Astrocyte (in vitro differentiated cells and primary cell): ENCODE measurements at regions not wholly inside any gene's neighbourhood (a gene's known extent, or its start where the extent isn't known, plus 50 kb on each side); places are given as distances from the start of the nearest gene placed in this dataset.
"Not testable (repeated sequence)": the region's sequence is repeated elsewhere in the genome, so short reads cannot be mapped to it uniquely, and the experiment has no call there.

Experiments
- DNase-seq: peaks from one replicate; pipeline ENCODE4 v3.0.0-alpha.2; 2010; ENCODE audit warnings: low read depth
- FAIRE-seq: peaks from 2 replicates; lab custom pipeline; 2011; peaks lifted over from hg19 to GRCh38; lab: Jason Lieb, UNC
- H2AFZ ChIP-seq: 2 replicates; pipeline ENCODE4 v1.6.0; 2012; ENCODE audit warnings: low read depth, low read length, inconsistent platforms
- H3K27ac ChIP-seq: 2 replicates; pipeline ENCODE4 v1.5.1; 2011; ENCODE audit warnings: low read depth, low read length, inconsistent platforms
- H3K27me3 ChIP-seq: 2 replicates; pipeline ENCODE4 v1.6.0; 2011; ENCODE audit warnings: low read length, inconsistent platforms; ENCODE audit not compliant: insufficient read depth
- H3K36me3 ChIP-seq: 2 replicates; pipeline ENCODE4 v1.5.1; 2011; ENCODE audit warnings: low read length, inconsistent platforms; ENCODE audit not compliant: insufficient read depth
- H3K4me1 ChIP-seq: 2 replicates; pipeline ENCODE4 v1.5.1; 2011; ENCODE audit warnings: low read length, inconsistent platforms; ENCODE audit not compliant: insufficient read depth
- H3K4me2 ChIP-seq: 2 replicates; pipeline ENCODE4 v1.6.0; 2012; ENCODE audit warnings: low read length, inconsistent platforms
- H3K4me3 ChIP-seq: 2 replicates; pipeline ENCODE4 v1.5.1; 2011; ENCODE audit warnings: low read depth, mild to moderate bottlenecking, low read length, inconsistent platforms; ENCODE audit not compliant: insufficient read depth
- H3K79me2 ChIP-seq: 2 replicates; pipeline ENCODE4 v1.6.0; 2012; ENCODE audit warnings: mild to moderate bottlenecking, low read length, inconsistent platforms; ENCODE audit not compliant: insufficient read depth
- H3K9ac ChIP-seq: 2 replicates; pipeline ENCODE4 v1.6.0; 2012; ENCODE audit warnings: mild to moderate bottlenecking, low read length, inconsistent platforms
- H3K9me3 ChIP-seq: 2 replicates; pipeline ENCODE4 v1.5.1; 2012; ENCODE audit warnings: low read depth, mild to moderate bottlenecking, low read length, inconsistent platforms; ENCODE audit not compliant: insufficient read depth
- H4K20me1 ChIP-seq: 2 replicates; pipeline ENCODE4 v1.6.0; 2012; ENCODE audit warnings: low read length, inconsistent platforms; ENCODE audit not compliant: insufficient read depth
- H3K27ac Mint-ChIP-seq: one replicate; pipeline ENCODE4 v1.8.0; 2021; ENCODE audit warnings: mild to moderate bottlenecking, mixed read lengths; ENCODE audit not compliant: unreplicated experiment
- H3K27me3 Mint-ChIP-seq: one replicate; pipeline ENCODE4 v1.8.0; 2021; ENCODE audit warnings: low read depth, mixed read lengths; ENCODE audit not compliant: unreplicated experiment
- H3K36me3 Mint-ChIP-seq: one replicate; pipeline ENCODE4 v1.8.0; 2021; ENCODE audit warnings: low read depth, mixed read lengths; ENCODE audit not compliant: unreplicated experiment
- H3K4me1 Mint-ChIP-seq: one replicate; pipeline ENCODE4 v1.8.0; 2021; ENCODE audit warnings: low read depth, mixed read lengths; ENCODE audit not compliant: unreplicated experiment
- H3K4me3 Mint-ChIP-seq: one replicate; pipeline ENCODE4 v1.8.0; 2021; ENCODE audit warnings: mild to moderate bottlenecking, moderate library complexity, mixed read lengths; ENCODE audit not compliant: unreplicated experiment
- H3K9me3 Mint-ChIP-seq: one replicate; pipeline ENCODE4 v1.8.0; 2021; ENCODE audit warnings: mild to moderate bottlenecking, mixed read lengths; ENCODE audit not compliant: unreplicated experiment
- EZH2 ChIP-seq: IDR thresholded peaks from 2 replicates; pipeline ENCODE4 v1.6.1; 2012; ENCODE audit warnings: mild to moderate bottlenecking, low read length, inconsistent platforms; ENCODE audit not compliant: insufficient read depth
- TF ChIP-seq, protein P1 (sequence below): IDR thresholded peaks from 2 replicates; pipeline ENCODE4 v1.5.1; 2011; ENCODE audit warnings: low read depth, mild to moderate bottlenecking, inconsistent platforms, low read length, moderate library complexity; ENCODE audit not compliant: insufficient read depth

DNA sequence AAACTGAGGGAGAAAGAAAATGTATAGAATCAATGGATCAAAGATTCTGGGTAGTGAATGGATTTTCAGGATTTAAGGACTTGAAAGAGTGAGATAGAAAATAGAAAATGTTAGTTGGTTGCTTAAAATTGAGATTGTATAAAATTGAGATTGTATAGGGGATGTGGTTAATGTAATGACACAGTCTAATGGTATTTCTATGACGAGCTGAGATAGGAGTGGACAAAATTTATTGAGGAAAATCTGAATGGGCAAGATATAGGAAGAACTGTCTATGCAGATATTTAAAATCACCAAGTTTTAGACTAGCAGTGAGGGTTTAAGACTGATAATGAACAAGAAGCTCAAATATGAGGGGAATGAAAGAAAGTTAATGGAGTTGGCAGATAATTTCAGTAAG lies 406.6 kb downstream of the NYAP2 start:
- H3K27me3 ChIP-seq = no peaks in the 10 kb centered on the region
- H3K27ac Mint-ChIP-seq = no peak overlapping the region

DNA sequence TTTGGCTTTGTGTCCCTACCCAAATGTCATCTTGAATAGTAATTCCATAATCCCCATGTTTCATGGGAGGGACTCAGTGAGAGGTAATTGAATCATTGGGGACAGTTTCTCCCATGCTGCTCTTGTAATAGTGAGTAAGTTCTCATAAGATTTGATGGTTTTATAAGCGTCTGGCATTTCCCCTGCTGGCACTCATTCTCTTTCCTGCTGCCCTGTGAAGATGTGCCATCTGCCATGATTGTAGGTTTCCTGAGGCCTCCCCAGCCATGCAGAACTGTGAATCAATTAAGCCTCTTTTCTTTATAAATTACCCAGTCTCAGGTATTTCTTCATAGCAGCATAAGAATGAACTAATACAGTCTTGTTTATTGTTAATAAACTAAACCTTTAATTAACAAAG lies 402.6 kb downstream of the NYAP2 start:
- H3K27me3 ChIP-seq, H3K27me3 Mint-ChIP-seq, H4K20me1 ChIP-seq, H3K9me3 ChIP-seq, H3K9me3 Mint-ChIP-seq, H3K36me3 Mint-ChIP-seq, H3K36me3 ChIP-seq, H3K4me3 Mint-ChIP-seq, H3K4me3 ChIP-seq, H3K9ac ChIP-seq, DNase-seq, H3K4me1 Mint-ChIP-seq, H2AFZ ChIP-seq, H3K4me1 ChIP-seq, H3K4me2 ChIP-seq, H3K27ac ChIP-seq, H3K27ac Mint-ChIP-seq, FAIRE-seq, H3K79me2 ChIP-seq: not testable (repeated sequence)

More for the DNA sequence above, 406.6 kb downstream of the NYAP2 start:
- no peak for DNase-seq
- Mint-ChIP-seq H3K36me3 (no peaks in the 10 kb centered on the region), H3K4me3 (no peak overlapping the region), H3K27me3 (no peaks in the 10 kb centered on the region), H3K4me1 (no peaks in the 10 kb centered on the region), H3K9me3 (no peaks in the 10 kb centered on the region)
- no peak overlapping the region for H3K4me2 ChIP-seq
- no peak overlapping the region for H3K9ac ChIP-seq
- no peaks in the 10 kb centered on the region for H3K9me3 ChIP-seq
- no peaks in the 10 kb centered on the region for H3K79me2 ChIP-seq
- no peak overlapping the region for H3K4me3 ChIP-seq
- H4K20me1 ChIP-seq = no peaks in the 10 kb centered on the region
- no peak overlapping the region for H2AFZ ChIP-seq
- H3K36me3 ChIP-seq = no peaks in the 10 kb centered on the region
- H3K4me1 ChIP-seq = no peaks in the 10 kb centered on the region
- no peak for TF ChIP-seq EZH2
- TF ChIP-seq, protein P1, sequence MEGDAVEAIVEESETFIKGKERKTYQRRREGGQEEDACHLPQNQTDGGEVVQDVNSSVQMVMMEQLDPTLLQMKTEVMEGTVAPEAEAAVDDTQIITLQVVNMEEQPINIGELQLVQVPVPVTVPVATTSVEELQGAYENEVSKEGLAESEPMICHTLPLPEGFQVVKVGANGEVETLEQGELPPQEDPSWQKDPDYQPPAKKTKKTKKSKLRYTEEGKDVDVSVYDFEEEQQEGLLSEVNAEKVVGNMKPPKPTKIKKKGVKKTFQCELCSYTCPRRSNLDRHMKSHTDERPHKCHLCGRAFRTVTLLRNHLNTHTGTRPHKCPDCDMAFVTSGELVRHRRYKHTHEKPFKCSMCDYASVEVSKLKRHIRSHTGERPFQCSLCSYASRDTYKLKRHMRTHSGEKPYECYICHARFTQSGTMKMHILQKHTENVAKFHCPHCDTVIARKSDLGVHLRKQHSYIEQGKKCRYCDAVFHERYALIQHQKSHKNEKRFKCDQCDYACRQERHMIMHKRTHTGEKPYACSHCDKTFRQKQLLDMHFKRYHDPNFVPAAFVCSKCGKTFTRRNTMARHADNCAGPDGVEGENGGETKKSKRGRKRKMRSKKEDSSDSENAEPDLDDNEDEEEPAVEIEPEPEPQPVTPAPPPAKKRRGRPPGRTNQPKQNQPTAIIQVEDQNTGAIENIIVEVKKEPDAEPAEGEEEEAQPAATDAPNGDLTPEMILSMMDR = no peak
- H3K27ac ChIP-seq = no peak overlapping the region
- FAIRE-seq = no peak

DNA sequence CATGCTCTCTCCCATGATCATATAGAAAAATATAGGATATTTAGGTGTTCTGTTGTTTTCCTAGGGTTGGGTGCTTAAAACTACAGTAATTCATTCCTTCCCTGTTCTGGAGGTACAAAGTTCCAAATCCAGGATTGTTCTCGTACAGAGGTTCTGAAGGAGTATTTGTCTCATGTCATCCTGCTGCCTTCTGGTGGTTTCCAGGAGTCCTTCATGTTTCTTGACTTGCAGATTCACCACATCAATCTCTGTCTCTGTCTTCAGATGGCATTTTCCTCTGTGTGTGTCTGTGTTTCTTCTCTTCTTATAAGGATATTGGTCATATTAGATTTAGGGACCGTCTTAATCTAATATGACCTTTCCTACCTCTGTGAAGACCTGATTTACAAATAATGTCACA lies 397.9 kb downstream of the NYAP2 start:
- Histone ChIP-seq H3K79me2 (no peaks in the 10 kb centered on the region), H2AFZ (no peak overlapping the region), H4K20me1 (no peaks in the 10 kb centered on the region), H3K27me3 (no peaks in the 10 kb centered on the region), H3K4me2 (no peak overlapping the region), H3K4me1 (no peaks in the 10 kb centered on the region), H3K9me3 (no peaks in the 10 kb centered on the region), H3K9ac (no peak overlapping the region), H3K27ac (no peak overlapping the region), H3K36me3 (no peaks in the 10 kb centered on the region), H3K4me3 (no peak overlapping the region)
- no peak for DNase-seq
- no peak overlapping the region for H3K27ac Mint-ChIP-seq
- no peaks in the 10 kb centered on the region for H3K36me3 Mint-ChIP-seq
- H3K27me3 Mint-ChIP-seq = no peaks in the 10 kb centered on the region
- TF ChIP-seq EZH2 = no peak
- TF ChIP-seq, protein P1 = no peak
- no peak overlapping the region for H3K4me3 Mint-ChIP-seq
- H3K4me1 Mint-ChIP-seq = no peaks in the 10 kb centered on the region
- H3K9me3 Mint-ChIP-seq = no peaks in the 10 kb centered on the region
- FAIRE-seq = no peak
